ENCODE measurements at regions not wholly inside any gene's neighbourhood (a gene's known extent, or its start where the extent isn't known, plus 50 kb on each side); places are given as distances from the start of the nearest gene placed in this dataset.
"Not testable (repeated sequence)": the region's sequence is repeated elsewhere in the genome, so short reads cannot be mapped to it uniquely, and the experiment has no call there.

DNA sequence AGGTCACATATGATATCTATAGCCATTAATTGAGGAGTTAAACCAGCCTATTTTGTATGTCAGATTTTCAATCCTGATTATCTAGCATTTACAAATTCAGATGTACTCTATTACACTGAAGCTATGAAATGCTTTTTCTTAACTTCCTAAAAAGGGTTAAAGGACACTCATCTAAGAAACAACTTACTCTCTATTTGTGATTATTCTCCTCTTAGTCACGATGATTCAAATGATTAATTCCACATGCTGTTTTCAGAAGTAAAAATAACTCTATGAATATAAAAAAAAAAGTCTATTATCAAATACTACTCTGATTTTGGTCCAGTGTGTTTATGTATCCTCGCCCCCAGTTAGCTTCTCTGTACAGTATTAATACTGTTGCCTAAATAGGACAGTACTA lies 1199.9 kb downstream of the GATA3 start:
- no peak for FAIRE-seq

- FAIRE-seq: no peak
Observed at GRCh38 chr10:9260690-9261089, 1206.2 kb downstream of the GATA3 start.

DNA sequence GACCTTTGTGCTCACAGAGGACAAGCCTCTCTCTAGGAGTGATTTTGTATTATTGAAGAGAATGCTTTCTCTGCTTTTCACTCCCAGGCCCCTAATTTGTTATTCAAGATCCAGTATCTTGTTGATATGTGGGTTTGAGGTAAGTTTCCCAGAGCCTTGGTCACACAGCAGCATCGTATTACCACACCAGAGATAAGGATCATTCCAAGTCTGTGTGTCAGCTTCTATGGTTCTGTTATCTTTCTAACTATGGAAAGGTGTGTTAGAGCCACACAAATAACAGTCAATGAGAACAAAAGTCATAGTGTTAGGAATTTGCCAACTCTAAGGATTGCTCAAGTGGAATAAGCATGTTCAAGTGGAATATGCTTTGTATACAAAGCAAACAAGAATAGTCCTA lies 1208.3 kb downstream of the GATA3 start:
- no peak for FAIRE-seq

DNA sequence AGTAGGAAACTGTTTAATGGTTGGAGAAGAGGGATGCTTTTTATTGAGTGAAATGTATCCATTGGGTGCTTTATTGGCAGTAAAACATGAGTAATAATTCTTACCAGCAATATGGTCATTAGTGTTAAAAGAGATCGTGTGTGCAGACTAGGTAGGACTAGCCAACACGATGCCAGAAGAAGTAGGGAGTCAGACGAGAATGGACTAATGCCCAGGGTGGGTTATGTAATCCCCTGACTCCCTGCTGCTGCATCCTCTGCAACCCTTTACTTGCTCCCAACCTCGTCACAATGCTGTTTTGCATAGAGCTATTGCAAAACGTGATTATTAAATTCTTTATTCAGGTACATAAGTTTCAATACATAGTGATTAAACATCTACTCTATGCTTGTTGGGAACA lies 1213.7 kb downstream of the GATA3 start:
- no peak for FAIRE-seq

DNA sequence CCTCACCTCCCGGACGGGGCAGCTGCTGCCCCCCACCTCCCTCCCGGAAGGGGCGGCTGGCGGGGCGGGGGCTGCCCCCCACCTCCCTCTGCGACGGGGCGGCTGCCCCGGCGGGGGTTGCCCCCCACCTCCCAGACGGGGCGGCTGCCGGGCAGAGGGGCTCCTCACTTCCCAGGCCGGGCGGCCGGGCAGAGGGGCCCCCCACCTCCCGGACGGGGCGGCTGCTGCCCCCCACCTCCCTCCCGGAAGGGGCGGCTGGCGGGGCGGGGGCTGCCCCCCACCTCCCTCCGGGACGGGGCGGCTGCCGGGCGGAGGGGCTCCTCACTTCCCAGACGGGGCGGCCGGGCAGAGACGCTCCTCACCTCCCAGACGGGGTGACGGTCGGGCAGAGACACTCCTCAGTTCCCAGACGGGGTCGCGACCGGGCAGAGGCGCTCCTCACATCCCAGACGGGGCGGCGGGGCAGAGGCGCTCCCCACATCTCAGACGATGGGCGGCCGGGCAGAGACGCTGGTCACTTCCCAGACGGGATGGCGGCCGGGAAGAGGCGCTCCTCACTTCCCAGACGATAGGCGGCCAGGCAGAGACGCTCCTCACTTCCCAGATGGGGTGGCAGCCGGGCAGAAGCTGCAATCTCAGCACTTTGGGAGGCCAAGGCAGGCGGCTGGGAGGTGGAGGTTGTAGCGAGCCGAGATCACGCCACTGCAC lies 1218.8 kb downstream of the GATA3 start:
- not testable (repeated sequence) for FAIRE-seq

DNA sequence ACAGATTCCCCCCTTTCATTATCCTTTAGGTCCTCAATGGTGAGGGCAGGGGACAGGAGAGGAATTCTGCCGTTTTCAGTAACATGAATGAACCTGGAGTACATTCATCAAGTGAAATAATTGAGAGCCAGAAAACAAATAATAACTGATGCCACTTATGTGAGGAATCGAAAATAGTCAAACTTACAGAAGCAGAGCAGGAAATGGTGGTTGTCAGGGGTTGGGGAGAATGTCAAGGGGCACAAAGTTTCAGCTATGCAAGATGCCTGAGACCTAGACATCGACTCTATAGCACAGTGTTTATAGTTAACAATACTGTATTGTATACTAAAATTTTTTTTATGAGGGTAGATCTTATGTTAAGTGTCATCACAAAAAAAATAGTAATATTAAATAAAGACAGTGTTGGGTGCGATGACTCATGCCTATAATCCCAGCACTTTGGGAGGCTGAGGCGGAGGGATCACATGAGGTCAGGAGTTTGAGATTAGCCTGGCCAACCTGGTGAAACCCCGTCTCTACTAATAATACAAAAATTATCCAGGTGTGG lies 1219.8 kb downstream of the GATA3 start:
- no peak for FAIRE-seq

- FAIRE-seq: no peak
Observed at GRCh38 chr10:9275861-9276260, 1221.4 kb downstream of the GATA3 start.

DNA sequence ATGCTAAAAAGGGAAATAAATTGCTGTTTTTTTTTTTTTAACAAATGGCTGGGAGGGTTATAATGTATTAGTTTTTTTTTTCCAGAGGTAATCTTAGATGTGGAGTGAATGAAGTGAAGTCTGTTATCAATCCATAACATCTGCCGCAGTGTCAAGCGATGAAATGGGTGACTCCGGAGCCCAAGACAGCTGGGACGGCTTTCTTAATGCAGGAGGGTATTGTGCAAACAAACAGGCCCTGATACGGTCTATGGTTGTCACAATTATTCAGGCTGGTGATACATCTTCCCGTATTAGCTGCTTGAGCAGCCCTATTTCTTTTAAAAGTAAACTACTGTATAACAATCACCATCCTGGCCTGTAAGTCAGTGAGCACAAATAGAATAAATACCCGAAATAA lies 1231.2 kb downstream of the GATA3 start:
- FAIRE-seq: no peak

DNA sequence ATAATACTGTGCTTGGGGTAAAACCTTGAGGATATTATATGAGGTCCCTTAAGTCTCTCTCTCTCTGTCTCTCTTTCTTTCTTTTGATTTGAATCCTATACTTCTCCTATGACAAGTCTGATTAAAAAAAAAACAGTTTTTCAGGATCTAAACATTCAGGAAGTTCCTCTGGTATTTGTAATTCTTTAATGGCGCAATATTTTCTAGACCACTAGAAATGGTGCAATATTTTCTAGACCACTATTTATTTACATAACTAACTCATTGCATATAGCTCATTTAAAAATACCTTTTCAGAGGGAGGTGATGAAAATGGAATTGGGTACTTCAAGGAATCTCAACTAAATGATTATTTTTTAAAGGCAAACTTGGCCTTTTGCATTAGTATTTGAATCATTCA lies 1235.3 kb downstream of the GATA3 start:
- no peak for FAIRE-seq

DNA sequence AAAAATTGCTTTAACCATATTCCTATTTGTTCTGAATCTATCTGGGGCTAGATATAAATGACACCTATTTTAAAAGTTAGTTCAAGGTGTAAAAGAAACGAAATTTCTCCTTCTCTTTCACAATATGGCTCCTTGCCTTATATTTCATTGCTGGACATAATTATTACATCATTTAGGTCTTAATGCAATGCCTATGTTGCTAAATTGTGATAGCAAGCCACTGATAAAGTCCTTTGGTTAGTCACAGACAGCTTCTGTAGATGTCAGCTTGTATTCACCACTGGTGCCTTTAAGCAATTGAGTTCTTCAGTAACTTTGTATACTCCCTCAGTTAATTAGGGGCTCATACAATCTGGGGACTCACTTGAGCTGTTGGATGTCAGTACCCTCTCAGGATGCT lies 1236.6 kb downstream of the GATA3 start:
- FAIRE-seq: no peak

DNA sequence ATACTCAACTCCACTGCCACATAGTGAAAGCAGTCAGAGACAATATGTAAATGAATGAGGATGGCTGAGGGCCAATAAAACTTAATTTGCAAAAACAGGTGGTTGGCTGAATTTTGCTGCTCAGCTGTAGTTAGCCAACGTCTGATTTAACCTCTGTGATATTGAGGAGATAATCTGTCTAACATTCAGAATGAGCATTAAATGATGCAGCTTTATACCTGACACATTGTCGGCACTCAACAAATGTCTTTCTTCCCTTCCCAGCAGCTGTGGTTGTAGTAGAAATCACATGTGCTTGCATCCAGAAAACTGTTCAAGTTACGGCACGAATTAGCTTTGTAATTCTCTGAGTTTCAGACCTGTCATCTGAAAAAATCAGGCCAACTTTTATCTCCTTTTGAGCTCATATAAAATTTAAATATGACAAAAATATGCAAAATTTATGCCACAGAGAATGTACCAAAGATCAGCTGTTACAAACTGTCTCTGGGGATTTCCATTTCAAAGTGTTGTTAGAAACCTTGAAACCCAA lies 1239.7 kb downstream of the GATA3 start:
- no peak for FAIRE-seq

- no peak for FAIRE-seq
Observed at GRCh38 chr10:9294865-9295264, 1240.4 kb downstream of the GATA3 start.

DNA sequence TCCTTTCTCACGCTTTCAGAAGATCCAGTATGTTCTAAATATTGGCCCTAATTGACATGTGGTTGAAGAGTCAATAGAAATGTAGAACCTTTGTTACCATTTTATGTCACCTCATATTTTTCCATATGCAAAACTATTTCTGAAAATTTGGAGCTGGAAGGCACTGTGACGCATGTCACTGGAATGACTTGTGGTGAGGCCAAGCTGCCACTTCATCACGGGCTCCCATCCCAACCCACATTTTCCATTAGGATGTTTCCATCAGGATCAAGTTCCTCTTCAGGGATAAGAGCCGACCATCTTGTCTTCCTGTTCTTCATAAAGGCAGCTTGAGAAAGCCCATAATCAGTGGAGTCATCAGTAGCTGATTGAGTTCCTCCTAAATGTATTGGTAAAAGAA lies 1241.7 kb downstream of the GATA3 start:
- no peak for FAIRE-seq

DNA sequence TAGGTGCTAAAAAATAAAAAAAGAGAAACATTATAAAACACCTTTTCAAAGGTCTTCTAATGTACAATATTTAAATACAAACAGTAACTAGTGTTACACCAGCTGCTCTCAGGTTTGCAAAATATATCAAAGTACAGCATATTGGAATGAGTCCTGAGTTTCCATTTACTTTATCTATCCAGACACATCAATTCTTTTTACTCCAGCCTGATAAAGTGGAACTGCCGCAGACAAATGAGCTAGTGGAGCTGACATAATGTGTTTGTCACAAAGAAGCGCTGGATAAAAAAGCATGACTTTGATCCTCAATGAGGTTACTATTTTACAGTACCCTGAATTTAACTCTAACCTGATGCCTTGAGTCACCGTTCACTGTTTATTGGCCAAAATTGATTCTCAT lies 1243.1 kb downstream of the GATA3 start:
- no peak for FAIRE-seq

- no peak for FAIRE-seq
Observed at GRCh38 chr10:9299966-9300365, 1245.5 kb downstream of the GATA3 start.

GRCh38 chr10:9301148-9301547 lies 1246.7 kb downstream of the GATA3 start:
- FAIRE-seq: no peak

DNA sequence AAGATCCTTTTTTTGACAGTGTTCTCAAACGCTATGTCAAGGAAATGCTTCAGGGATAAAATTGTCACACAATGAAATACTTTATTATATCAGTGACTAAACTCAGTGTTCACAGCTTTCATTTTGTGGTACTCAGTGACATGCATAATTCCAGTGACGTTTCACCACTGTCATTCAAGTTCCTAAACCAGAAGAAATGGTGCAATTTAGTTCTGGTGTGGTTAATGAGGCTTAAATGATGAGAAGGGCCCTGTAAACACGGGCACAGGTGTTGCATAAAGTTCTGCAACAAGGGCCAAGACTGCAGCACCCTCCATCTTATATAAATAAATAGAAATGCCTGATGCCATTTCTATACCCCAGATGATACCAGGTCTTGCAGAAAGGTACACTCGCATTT lies 1247.1 kb downstream of the GATA3 start:
- FAIRE-seq: no peak

DNA sequence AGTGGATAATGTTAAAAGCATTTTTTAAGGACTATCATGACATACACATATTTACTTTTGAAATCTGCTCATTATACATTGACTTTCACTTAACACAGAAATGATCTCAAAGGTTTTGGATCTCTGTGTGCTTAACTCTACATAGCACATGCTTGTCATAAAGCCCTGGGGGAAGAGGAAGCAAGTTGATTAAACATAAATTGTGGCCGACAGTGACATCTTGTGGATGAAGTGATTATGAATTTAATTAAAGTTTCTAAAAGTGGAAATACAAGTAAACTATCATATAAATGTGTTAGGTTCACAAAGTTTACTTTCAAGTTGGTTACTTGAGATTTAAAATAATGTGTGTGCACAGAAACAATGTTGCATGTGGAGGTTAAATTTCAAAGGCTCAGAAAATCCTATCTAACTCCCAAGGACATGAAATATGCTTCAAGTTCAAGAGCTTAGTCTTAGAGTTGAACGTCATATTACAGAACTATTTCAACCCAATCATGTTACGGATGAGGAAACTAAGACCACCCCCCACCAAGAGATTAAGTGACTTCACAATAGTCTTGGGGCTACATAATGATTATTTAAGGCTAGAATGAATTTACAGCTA lies 1247.8 kb downstream of the GATA3 start:
- peak; percentile 65 for FAIRE-seq

DNA sequence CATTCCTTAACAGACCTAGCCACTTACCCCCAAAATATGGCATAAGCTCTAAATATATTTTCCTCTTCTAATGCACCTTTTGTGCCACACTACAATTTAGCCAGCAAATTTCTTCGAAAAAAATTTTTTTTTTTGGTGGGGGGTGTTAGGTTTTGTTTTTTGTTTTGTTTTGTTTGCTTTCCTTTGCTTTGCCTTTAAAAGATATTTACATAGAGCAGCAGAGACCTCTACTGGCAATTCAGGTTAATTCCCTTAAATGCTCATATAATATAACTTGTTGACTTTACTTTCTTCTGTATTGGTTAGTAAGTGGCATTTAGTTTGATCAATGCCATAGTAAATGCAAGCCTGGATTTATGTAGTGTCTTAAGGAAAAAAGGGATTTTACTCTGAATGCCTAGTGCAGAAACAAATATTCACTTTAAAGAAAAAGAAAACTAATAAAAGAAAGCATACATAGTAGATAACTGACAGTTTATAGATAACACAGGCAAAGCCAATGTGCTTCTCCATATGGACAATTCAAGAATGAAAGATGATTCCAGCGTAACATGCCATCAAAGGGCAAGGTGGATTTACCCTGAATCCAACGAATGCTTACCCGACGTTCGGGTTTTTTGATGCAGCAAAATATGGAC lies 1250.6 kb downstream of the GATA3 start:
- no peak for FAIRE-seq

DNA sequence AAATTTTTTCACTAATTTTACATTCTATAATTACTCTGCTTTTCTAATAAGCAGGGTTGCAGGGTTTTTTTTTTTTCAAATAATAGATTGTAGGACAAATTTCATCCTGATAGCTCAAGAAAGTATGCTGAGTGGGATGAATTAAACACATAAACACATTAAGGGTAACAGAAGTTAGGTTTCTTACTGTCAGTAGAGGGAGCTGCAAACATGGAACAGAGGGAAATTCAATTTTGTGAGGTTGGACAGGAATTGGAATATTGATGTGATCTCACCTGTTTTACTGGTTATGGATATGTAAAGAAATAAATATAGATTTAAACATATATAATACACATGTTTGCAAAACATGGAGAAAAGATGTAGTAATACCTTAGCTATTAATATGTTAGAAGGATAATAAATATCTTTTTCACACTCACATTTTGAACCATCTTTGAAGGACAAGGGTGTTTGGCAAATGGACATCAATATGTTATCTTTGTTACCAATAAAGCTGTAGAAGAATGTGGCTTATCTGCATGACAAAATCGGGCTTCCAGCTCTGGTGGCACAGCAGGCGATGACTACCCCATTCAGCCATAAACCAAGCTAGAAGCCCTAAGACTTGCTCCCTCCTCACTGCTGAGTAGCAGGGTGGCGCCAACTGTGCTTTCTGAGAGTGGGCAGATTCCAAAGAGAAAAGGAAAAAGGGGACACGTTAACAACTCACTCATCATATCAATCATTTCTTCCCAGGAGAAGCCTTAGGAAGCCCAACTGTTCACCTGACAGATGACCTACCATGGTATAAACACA lies 1257.4 kb downstream of the GATA3 start:
- no peak for FAIRE-seq

GRCh38 chr10:9315292-9315691 lies 1260.8 kb downstream of the GATA3 start:
- FAIRE-seq: no peak

DNA sequence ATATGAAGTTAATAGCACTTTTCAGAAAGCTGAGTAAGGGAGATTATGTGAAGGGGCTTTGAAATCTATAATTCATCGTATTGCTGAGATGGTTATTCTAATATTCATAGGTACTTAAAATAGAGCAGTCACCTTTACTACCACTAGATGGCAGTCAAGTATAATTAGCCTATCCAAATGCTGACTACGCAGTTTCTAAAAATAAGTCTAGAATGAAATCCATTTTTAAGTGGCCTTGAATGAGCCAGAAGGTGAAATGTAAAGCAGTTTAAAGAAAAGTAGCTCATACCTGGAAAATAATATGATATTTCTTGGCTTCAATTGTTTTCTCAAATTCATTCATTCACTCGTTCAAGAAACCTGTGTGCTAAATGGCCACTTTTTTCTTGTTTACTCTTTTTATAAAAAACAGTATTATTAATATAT lies 1277.1 kb downstream of the GATA3 start:
- peak; percentile 50 for FAIRE-seq

DNA sequence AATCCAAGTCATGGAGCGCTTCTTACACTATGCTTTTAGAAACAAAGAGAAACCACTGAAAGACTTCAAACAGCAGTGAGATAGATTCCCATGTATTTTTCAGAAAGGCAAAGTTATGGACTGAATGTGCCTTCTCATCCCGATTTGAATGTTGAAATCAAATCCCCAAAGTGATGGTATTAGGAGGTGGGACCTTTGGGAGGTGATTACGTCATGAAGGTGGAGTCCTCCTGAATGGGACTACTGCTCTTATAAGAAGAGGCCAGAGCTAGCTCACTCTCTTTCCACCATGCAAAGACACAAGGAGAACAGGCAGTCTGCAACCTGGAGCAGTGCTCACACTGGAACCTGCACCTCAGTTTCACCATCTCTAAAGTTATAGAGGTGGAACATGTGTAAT lies 1279.8 kb downstream of the GATA3 start:
- FAIRE-seq: no peak
